SU-DHL-6 (cell line): ENCODE measurements at regions not wholly inside any gene's neighbourhood (a gene's known extent, or its start where the extent isn't known, plus 50 kb on each side); places are given as distances from the start of the nearest gene placed in this dataset.

ENCODE experiments used
- EZH2phosphoT487 ChIP-seq: fragments of 200-600 bp; sonication (generic), shearing (Covaris generic); conservative IDR thresholded peaks from 2 replicates; pipeline ENCODE4 v1.6.1; 2018; ENCODE audit warnings: mild to moderate bottlenecking, antibody characterized with exemption, low read length, moderate library complexity, mixed read lengths
- TF ChIP-seq, protein P1 (sequence below): fragments of 200-600 bp; sonication (generic); IDR thresholded peaks from one replicate; pipeline ENCODE4 v1.5.1; 2017; ENCODE audit warnings: antibody characterized with exemption, mild to moderate bottlenecking, low read length, moderate library complexity; ENCODE audit not compliant: insufficient read depth, poor library complexity, severe bottlenecking

DNA sequence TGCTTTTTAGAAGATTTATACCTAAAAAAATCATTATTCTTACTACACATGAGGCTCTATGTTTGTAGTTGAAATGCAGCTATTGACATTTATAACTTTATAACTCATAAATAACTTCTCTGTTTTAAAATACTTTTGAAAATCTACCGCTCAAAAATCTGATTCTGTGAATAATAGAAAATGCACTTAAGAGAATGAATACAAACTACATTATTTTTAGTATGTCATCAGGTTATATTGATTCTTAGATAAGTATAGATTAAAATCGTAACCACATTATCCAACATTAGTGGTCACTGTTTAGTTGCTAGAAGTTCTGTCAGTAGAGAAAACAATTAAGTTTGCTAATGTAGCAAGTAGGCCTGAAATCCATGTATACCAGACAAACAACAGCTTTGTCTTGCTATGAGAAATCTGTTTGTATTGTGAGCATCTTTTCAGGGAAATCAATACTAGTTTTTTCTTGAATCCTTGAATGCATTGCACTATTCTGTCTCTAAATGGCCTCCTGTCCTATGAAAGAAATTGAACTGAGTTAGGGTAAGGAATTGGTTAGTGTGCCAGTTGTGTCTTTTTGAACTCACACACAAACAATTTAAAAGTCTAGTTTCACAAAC lies 116.5 kb upstream of the HDAC9 start:
- TF ChIP-seq, protein P1, sequence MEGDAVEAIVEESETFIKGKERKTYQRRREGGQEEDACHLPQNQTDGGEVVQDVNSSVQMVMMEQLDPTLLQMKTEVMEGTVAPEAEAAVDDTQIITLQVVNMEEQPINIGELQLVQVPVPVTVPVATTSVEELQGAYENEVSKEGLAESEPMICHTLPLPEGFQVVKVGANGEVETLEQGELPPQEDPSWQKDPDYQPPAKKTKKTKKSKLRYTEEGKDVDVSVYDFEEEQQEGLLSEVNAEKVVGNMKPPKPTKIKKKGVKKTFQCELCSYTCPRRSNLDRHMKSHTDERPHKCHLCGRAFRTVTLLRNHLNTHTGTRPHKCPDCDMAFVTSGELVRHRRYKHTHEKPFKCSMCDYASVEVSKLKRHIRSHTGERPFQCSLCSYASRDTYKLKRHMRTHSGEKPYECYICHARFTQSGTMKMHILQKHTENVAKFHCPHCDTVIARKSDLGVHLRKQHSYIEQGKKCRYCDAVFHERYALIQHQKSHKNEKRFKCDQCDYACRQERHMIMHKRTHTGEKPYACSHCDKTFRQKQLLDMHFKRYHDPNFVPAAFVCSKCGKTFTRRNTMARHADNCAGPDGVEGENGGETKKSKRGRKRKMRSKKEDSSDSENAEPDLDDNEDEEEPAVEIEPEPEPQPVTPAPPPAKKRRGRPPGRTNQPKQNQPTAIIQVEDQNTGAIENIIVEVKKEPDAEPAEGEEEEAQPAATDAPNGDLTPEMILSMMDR = no peak
- no peak for TF ChIP-seq EZH2phosphoT487
